ENCODE measurements at regions not wholly inside any gene's neighbourhood (a gene's known extent, or its start where the extent isn't known, plus 50 kb on each side); places are given as distances from the start of the nearest gene placed in this dataset.
"Not testable (repeated sequence)": the region's sequence is repeated elsewhere in the genome, so short reads cannot be mapped to it uniquely, and the experiment has no call there.

DNA sequence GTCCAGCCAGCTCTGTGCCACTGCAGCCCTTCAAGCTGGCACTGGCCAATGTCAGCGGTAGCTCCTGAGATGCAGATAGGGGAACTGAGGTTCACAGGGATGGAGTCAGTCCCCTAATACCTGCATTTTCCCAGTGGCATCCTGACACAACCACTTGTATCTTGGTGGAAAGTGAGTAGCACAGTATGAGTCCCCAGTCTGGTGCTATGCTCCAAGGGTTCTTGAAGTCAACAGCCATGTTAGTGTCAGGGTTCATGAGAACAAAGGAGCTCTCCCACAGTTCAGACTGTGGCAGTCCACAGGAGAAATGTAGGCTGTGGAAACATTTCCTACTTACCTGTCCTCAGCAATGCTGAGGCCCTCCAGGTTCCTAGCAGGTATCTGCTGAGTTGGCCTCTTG lies 115.5 kb downstream of the ZNF736 start:
- TF ChIP-seq POLR2A (IDR thresholded peaks at IDR 0.05) = no peak
- TF ChIP-seq, protein P1, sequence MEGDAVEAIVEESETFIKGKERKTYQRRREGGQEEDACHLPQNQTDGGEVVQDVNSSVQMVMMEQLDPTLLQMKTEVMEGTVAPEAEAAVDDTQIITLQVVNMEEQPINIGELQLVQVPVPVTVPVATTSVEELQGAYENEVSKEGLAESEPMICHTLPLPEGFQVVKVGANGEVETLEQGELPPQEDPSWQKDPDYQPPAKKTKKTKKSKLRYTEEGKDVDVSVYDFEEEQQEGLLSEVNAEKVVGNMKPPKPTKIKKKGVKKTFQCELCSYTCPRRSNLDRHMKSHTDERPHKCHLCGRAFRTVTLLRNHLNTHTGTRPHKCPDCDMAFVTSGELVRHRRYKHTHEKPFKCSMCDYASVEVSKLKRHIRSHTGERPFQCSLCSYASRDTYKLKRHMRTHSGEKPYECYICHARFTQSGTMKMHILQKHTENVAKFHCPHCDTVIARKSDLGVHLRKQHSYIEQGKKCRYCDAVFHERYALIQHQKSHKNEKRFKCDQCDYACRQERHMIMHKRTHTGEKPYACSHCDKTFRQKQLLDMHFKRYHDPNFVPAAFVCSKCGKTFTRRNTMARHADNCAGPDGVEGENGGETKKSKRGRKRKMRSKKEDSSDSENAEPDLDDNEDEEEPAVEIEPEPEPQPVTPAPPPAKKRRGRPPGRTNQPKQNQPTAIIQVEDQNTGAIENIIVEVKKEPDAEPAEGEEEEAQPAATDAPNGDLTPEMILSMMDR (IDR thresholded peaks at IDR 0.05) = no peak
- DNase-seq = no peak
- H3K4me3 ChIP-seq = no peak overlapping the region
- H3K4me1 ChIP-seq = no peaks in the 10 kb centered on the region
- intact Hi-C loops (cut with DNase I) = no loop called here
- peaks cover 0 to 20% (median 0%) of the 10 kb centered on the region in 3 donors for H3K9me3 ChIP-seq
- H3K36me3 ChIP-seq = no peaks in the 10 kb centered on the region
- no peaks in the 10 kb centered on the region for H3K27me3 ChIP-seq
- H3K27ac ChIP-seq = no peak overlapping the region
- WGBS, 2 donors = 80% methylated on average over 1 of the region's 1 CpG; no CpG with 5 or more reads in 1 of the 2 donors

DNA sequence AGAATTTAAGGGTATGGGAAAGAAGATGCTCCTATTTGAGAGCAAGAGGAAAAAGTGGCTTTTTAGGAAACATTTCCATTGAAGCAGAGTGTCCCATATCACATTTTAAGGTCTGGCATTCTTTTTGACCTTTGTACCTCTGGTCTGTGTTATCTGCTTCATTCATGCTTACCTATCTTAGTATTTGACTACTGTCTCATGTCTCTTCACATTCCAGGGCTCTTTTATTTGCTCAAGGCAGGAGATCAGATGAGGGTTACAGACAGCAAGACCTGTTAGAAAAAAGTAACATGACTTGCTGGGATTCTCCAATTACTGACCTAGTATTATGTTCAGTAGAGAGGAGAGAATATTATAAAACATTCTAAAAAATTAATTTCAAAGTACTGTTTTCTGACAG lies 111.7 kb downstream of the ZNF736 start:
- H3K4me3 ChIP-seq; H3K27ac ChIP-seq; intact Hi-C loops (cut with DNase I); DNase-seq; H3K36me3 ChIP-seq; H3K4me1 ChIP-seq; H3K27me3 ChIP-seq: not testable (repeated sequence)
- H3K9me3 ChIP-seq = peaks cover 0 to 22% (median 0%) of the 10 kb centered on the region in 3 donors

DNA sequence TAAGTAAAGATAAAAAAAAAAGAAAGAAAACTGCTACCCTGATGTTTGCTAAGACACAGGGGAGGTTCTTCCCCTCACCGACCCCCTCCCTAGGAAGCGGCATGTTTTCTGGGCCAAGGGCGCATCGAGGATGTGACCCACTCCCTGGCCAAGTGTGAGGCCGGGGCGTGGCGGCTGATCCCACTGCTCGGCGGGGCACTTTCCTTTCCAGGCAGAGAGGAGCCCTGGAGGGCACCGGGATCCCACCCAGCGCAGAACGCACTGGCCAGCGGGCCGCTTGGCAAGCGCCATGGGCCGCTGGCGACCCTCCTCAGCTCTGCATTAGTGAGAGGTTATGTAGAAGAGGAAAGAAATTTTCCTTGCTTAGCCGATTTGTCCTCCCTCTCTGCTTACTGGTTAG lies 93.4 kb downstream of the ZNF736 start:
- intact Hi-C loops (cut with DNase I) = no loop called here
- H3K4me3 ChIP-seq = no peak overlapping the region
- no peaks in the 10 kb centered on the region for H3K4me1 ChIP-seq
- H3K36me3 ChIP-seq = no peaks in the 10 kb centered on the region
- no peaks in the 10 kb centered on the region for H3K27me3 ChIP-seq
- H3K9me3 ChIP-seq = peaks cover 0 to 31% (median 17%) of the 10 kb centered on the region in 3 donors
- WGBS, 2 donors = 88% methylated on average over 9 to 11 of the region's 18 CpGs
- no peak for TF ChIP-seq POLR2A (IDR thresholded peaks at IDR 0.05)
- TF ChIP-seq, protein P1 (IDR thresholded peaks at IDR 0.05) = no peak
- no peak overlapping the region for H3K27ac ChIP-seq
- no peak for DNase-seq
